Common myeloid progenitor, CD34-positive (primary cell): ENCODE measurements at regions not wholly inside any gene's neighbourhood (a gene's known extent, or its start where the extent isn't known, plus 50 kb on each side); places are given as distances from the start of the nearest gene placed in this dataset.

ENCODE experiments used
- CTCF ChIA-PET: fragments of 350-600 bp; sonication (Branson Sonifier 250); formaldehyde crosslinking; loops from one replicate; lab custom pipeline; 2021; ENCODE audit warnings: antibody characterized with exemption; lab: Charles Lee
- POLR2A ChIA-PET: fragments of 350-600 bp; sonication (Branson Sonifier 250); formaldehyde crosslinking; loops from one replicate; lab custom pipeline; 2021; ENCODE audit warnings: antibody characterized with exemption; lab: Charles Lee
- DNase-seq, 3 donors: peaks; one replicate each; pipeline versions ENCODE4 v3.0.0 to v3.0.0-alpha.2; 2013
- H3K27ac ChIP-seq, 2 experiments: 1 replicate in 1 of 2; 2 replicates in 1 of 2; pipeline ENCODE4 v1.7.0; 2013; ENCODE audit warnings: inconsistent platforms in 2 of 2, low read length in 2 of 2, mild to moderate bottlenecking in 2 of 2, low read depth in 1 of 2, moderate library complexity in 1 of 2; ENCODE audit not compliant: severe bottlenecking in 2 of 2, insufficient read depth in 1 of 2, poor library complexity in 1 of 2
- H3K27me3 ChIP-seq, 5 experiments: replicated peaks in 2 of 5; 1 replicate in 3 of 5; 2 replicates in 2 of 5; pipeline versions ENCODE4 v1.6.1 to v1.7.0; 2013; ENCODE audit warnings: low read length in 4 of 5, mild to moderate bottlenecking in 2 of 5, moderate library complexity in 2 of 5, inconsistent platforms in 1 of 5; ENCODE audit not compliant: insufficient read depth in 5 of 5, control insufficient read depth in 4 of 5
- H3K36me3 ChIP-seq, 4 experiments: 1 replicate in 2 of 4; 2 replicates in 2 of 4; pipeline versions ENCODE4 v1.6.1 to v1.7.0; 2013; ENCODE audit warnings: low read length in 3 of 4, control low read depth in 1 of 4, mild to moderate bottlenecking in 1 of 4; ENCODE audit not compliant: control insufficient read depth in 4 of 4, insufficient read depth in 4 of 4
- H3K4me1 ChIP-seq, 4 experiments: 1 replicate in 3 of 4; 2 replicates in 1 of 4; pipeline versions ENCODE4 v1.6.1 to v1.7.1; 2013; ENCODE audit warnings: low read length in 3 of 4, mild to moderate bottlenecking in 3 of 4, control low read depth in 1 of 4, inconsistent platforms in 1 of 4, moderate library complexity in 1 of 4; ENCODE audit not compliant: control insufficient read depth in 4 of 4, insufficient read depth in 4 of 4; ENCODE audit errors: control extremely low read depth in 1 of 4
- H3K4me3 ChIP-seq, 7 experiments: 1 replicate in 4 of 7; 2 replicates in 3 of 7; pipeline versions ENCODE4 v1.5.1 to v1.7.0; 2013; ENCODE audit warnings: mild to moderate bottlenecking in 7 of 7, low read length in 6 of 7, moderate library complexity in 6 of 7, inconsistent platforms in 2 of 7, low read depth in 2 of 7, control low read depth in 1 of 7; ENCODE audit not compliant: insufficient read depth in 4 of 7, control insufficient read depth in 1 of 7; ENCODE audit errors: extremely low read depth in 1 of 7
- H3K9me3 ChIP-seq, 5 experiments: 1 replicate in 4 of 5; 2 replicates in 1 of 5; pipeline versions ENCODE4 v1.6.1 to v1.7.1; 2013; ENCODE audit warnings: low read length in 4 of 5, mild to moderate bottlenecking in 2 of 5, inconsistent platforms in 1 of 5, low read depth in 1 of 5, moderate library complexity in 1 of 5; ENCODE audit not compliant: control insufficient read depth in 4 of 5, insufficient read depth in 2 of 5; ENCODE audit errors: control extremely low read depth in 1 of 5
- WGBS: methylation state at CpG from one replicate; pipeline ENCODE4 v1.1.5; 2013; ENCODE audit not compliant: insufficient coverage; 5-methylcytosine and 5-hydroxymethylcytosine counted together

DNA sequence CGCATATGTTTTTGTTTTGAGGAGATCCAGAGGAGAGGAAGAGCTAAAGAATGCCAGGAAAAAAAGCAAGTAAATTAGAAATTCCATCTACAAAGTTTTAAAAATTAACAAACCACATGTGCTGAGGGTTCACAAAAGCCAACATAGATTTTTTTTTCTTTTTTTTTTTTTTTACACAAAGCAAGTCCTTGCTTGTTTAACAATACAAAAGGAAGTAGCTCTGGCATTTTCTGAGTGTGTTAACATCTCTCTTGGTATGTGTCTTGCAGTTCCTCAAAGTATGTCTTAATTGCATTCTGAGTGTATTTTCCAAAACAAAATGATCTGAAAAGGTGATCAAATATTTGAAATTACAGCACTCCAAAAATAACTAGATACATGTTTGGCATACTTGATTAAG lies 1682.7 kb upstream of the AGA start:
- ChIA-PET POLR2A (no interaction called here), CTCF (no interaction called here)
- DNase-seq, result no peak
- no peaks in the 10 kb centered on the region for H3K9me3 ChIP-seq
- H3K27ac ChIP-seq, result no peak overlapping the region
- H3K27me3 ChIP-seq, result no peaks in the 10 kb centered on the region
- H3K4me3 ChIP-seq, result no peak overlapping the region
- H3K4me1 ChIP-seq, result no peaks in the 10 kb centered on the region
- no CpG with 5 or more reads among the region's 1 CpG for WGBS
- no peaks in the 10 kb centered on the region for H3K36me3 ChIP-seq

DNA sequence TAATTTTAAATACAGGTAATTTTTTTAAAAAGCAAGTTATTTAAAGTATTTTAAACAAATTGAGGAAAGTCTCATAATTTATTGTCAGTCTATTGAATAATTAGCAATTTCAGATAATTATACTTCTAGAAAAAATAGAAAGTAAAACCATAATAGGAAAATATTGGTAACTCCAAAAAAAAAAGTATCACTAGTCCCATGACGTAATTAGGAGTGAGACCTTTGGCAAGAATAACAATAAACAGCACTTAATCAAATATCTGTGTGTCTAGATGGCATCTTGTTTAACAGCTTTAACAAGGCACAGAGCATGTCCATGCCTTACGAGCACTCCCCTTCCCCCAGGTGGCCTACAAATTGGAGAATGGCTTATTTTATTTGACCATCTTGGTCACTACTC lies 1683.6 kb upstream of the AGA start:
- ChIA-PET CTCF (no interaction called here), POLR2A (no interaction called here)
- no peak overlapping the region for H3K27ac ChIP-seq
- no peaks in the 10 kb centered on the region for H3K36me3 ChIP-seq
- H3K27me3 ChIP-seq, result no peaks in the 10 kb centered on the region
- WGBS, result no CpG with 5 or more reads among the region's 2 CpGs
- no peak overlapping the region for H3K4me3 ChIP-seq
- DNase-seq, result no peak
- no peaks in the 10 kb centered on the region for H3K9me3 ChIP-seq
- no peaks in the 10 kb centered on the region for H3K4me1 ChIP-seq

DNA sequence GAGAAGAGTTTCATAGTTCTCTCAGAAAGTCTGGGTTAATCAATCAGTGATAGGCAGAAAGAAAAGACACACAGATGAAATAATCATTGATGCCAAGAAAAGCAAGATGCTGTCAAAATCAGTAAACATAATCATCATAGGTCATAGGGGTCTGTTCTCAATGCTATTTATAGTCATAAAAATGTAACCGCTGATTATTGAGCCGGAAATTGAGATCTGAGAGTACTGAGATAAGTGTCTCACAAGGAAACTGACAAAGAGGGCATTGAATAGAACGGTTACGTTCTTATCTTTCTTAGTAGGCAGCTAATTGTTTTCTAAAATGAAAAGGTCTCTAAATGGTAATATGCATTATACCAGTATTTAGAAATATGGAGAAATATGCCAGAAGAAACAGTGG lies 1686.1 kb upstream of the AGA start:
- H3K4me3 ChIP-seq, result no peak overlapping the region
- no peaks in the 10 kb centered on the region for H3K9me3 ChIP-seq
- H3K27me3 ChIP-seq, result no peaks in the 10 kb centered on the region
- 92% methylated on average over 2 of the region's 4 CpGs for WGBS
- POLR2A ChIA-PET, result no interaction called here
- no peaks in the 10 kb centered on the region for H3K36me3 ChIP-seq
- no peak for DNase-seq
- H3K4me1 ChIP-seq, result no peaks in the 10 kb centered on the region
- CTCF ChIA-PET, result interaction anchor here (1.1 kb wide), 1 partner anchor 9 kb away, joined by 3 read pairs; no protein-coding TSS in a partner anchor
- H3K27ac ChIP-seq, result no peak overlapping the region

GRCh38 chr4:179130122-179130714 lies 1688.0 kb upstream of the AGA start:
- Histone ChIP-seq H3K27me3 (no peaks in the 10 kb centered on the region), H3K9me3 (no peaks in the 10 kb centered on the region), H3K36me3 (no peaks in the 10 kb centered on the region), H3K4me1 (no peaks in the 10 kb centered on the region), H3K27ac (no peak overlapping the region), H3K4me3 (no peak overlapping the region)
- 100% methylated on average over 1 of the region's 2 CpGs for WGBS
- ChIA-PET POLR2A (no interaction called here), CTCF (no interaction called here)
- no peak for DNase-seq

GRCh38 chr4:179145746-179146525 lies 1703.7 kb upstream of the AGA start:
- Histone ChIP-seq H3K36me3 (no peaks in the 10 kb centered on the region), H3K27me3 (no peaks in the 10 kb centered on the region), H3K4me1 (no peaks in the 10 kb centered on the region), H3K4me3 (no peak overlapping the region), H3K9me3 (no peaks in the 10 kb centered on the region), H3K27ac (no peak overlapping the region)
- DNase-seq, result no peak
- ChIA-PET POLR2A (no interaction called here), CTCF (no interaction called here)
- WGBS, result 95% methylated on average over 4 of the region's 4 CpGs

DNA sequence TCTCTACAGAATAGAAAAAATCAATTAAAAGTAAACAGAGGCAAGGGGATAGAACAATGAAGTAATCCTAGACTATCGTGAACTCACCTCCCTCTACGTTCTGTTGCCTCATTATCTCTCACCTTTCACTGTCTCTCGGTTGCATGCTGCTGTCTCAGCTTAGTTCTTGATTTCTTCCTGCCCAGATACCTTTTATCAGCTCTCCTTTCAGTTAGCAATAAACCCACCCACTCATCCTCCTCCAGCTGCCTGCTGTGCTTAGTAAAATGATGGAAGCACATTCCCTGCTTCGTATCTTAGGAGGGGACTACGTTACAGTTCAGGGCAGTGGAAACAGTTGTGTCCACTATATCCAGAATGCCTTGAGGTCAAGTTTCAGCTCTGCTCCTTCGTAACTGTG lies 1709.5 kb upstream of the AGA start:
- Histone ChIP-seq H3K27ac (no peak overlapping the region), H3K36me3 (no peaks in the 10 kb centered on the region), H3K4me3 (no peak overlapping the region), H3K27me3 (no peaks in the 10 kb centered on the region), H3K9me3 (no peaks in the 10 kb centered on the region), H3K4me1 (no peaks in the 10 kb centered on the region)
- ChIA-PET CTCF (no interaction called here), POLR2A (no interaction called here)
- WGBS, result 96% methylated on average over 6 of the region's 6 CpGs
- no peak for DNase-seq

- no peak overlapping the region for H3K27ac ChIP-seq
- no CpG with 5 or more reads among the region's 2 CpGs for WGBS
- CTCF ChIA-PET, result no interaction called here
Measured at GRCh38 chr4:179163147-179163546, 1720.9 kb upstream of the AGA start.

More at GRCh38 chr4:179163147-179163546, 1720.9 kb upstream of the AGA start:
- no peaks in the 10 kb centered on the region for H3K27me3 ChIP-seq
- H3K4me1 ChIP-seq, result no peaks in the 10 kb centered on the region
- no peaks in the 10 kb centered on the region for H3K9me3 ChIP-seq
- H3K36me3 ChIP-seq, result no peaks in the 10 kb centered on the region
- POLR2A ChIA-PET, result no interaction called here
- H3K4me3 ChIP-seq, result no peak overlapping the region
- no peak for DNase-seq
